Prostate gland (tissue), 2 donors: ENCODE measurements at regions not wholly inside any gene's neighbourhood (a gene's known extent, or its start where the extent isn't known, plus 50 kb on each side); places are given as distances from the start of the nearest gene placed in this dataset.

ENCODE experiments used
- POLR2A ChIP-seq: fragments of 450-650 bp; IDR thresholded peaks from one replicate; pipeline ENCODE4 v1.6.1; 2016; ENCODE audit warnings: antibody characterized with exemption, mild to moderate bottlenecking
- TF ChIP-seq, protein P1 (sequence below), 4 experiments: fragments of 200-600 bp in 2 of 4; fragments of 450-650 bp in 2 of 4; sonication (generic) in 2 of 4; IDR thresholded peaks; 1 replicate in 3 of 4; 2 replicates in 1 of 4; pipeline ENCODE4 v1.5.1; 2016 to 2019; ENCODE audit warnings: antibody characterized with exemption in 4 of 4, mild to moderate bottlenecking in 2 of 4, moderate library complexity in 2 of 4

DNA sequence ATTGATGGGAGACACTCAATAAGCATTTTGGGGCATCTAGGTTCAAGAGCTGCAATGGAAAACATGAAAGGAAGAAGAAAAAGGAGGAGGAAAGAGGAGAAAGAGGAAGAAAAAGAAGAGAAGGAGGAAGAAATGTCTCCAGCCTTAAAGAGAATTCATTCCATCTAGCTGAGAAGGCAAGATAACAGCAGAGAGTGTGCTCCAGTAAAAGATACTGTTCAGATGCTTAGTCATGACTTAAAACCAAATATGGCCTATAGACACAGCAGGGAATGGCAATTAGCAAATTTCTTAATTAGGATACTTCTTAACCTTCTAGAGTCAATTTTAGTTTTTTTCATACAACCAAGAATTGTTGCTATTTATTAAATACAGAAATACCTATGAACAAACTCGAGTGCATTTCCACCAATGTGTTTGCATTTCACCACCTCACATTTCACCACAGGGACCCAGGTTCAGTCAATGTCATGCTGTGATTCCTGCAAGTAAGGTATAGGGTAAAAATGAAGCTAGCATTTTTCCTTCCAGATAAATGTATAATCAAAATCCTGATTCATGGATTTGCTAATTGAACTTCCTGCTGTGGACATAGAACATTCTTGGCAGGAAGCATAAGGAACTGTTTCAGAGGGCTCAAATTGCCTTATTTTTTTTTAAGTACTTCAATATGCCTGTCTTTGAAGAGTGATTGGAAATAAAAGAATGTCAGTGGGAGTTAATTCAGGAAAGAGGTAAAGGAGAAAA is 177.8 kb downstream of the RPS29 start:
- TF ChIP-seq, protein P1, sequence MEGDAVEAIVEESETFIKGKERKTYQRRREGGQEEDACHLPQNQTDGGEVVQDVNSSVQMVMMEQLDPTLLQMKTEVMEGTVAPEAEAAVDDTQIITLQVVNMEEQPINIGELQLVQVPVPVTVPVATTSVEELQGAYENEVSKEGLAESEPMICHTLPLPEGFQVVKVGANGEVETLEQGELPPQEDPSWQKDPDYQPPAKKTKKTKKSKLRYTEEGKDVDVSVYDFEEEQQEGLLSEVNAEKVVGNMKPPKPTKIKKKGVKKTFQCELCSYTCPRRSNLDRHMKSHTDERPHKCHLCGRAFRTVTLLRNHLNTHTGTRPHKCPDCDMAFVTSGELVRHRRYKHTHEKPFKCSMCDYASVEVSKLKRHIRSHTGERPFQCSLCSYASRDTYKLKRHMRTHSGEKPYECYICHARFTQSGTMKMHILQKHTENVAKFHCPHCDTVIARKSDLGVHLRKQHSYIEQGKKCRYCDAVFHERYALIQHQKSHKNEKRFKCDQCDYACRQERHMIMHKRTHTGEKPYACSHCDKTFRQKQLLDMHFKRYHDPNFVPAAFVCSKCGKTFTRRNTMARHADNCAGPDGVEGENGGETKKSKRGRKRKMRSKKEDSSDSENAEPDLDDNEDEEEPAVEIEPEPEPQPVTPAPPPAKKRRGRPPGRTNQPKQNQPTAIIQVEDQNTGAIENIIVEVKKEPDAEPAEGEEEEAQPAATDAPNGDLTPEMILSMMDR (IDR thresholded peaks at IDR 0.05) = no peak
- no peak for TF ChIP-seq POLR2A
